ENCODE measurements at regions not wholly inside any gene's neighbourhood (a gene's known extent, or its start where the extent isn't known, plus 50 kb on each side); places are given as distances from the start of the nearest gene placed in this dataset.
"Not testable (repeated sequence)": the region's sequence is repeated elsewhere in the genome, so short reads cannot be mapped to it uniquely, and the experiment has no call there.

DNA sequence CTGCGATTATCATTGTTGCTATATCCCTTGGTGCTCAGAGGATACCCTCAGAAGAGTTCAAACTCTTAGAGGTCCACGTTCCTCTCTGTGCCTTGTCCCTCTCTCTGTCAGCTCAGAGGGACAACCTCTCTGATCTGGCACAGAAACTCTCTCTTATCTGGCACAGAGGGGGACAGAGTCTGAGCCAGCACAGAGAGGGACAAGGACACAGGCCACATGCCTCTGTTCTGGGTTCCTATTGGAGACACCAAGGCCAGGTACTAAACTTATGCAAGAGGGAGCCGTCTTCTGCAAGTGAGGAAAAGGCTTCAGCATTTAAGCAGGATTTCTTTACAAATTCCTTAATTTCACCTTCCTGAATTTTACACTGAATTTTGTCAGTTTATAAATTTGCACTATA, 565.2 kb downstream of the TOX3 start:
- H3K9me3 Mint-ChIP-seq, result peaks cover under 1% of the 10 kb centered on the region
- H3K27ac Mint-ChIP-seq, result peak overlapping the region; percentile 42
- no peaks in the 10 kb centered on the region for H3K36me3 Mint-ChIP-seq (ENCODE audit: low read depth)
- no peak overlapping the region for H3K4me3 Mint-ChIP-seq
- H3K27me3 Mint-ChIP-seq (ENCODE audit: low read depth, poor library complexity), result no peaks in the 10 kb centered on the region
- TF ChIP-seq CTCF (IDR thresholded peaks at IDR 0.05), result no peak
- no peak for DNase-seq
- H3K4me1 Mint-ChIP-seq, result peaks cover 41% of the 10 kb centered on the region

DNA sequence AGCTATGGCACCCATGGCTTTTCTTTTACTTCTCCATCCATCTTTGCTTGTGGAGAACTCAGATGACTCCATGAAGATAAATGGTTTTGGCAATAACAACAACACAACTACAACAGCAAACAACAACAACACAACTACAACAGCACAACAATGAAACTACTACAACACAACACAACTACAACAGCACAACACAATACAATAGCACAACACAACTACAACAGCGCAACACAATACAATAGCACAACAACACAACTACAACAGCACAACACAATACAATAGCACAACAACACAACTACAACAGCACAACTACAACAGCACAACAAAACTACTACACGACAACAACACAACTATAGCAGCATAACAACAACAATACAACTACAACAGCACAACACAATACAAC, 569.4 kb downstream of the TOX3 start:
- not testable (repeated sequence) for H3K9me3 Mint-ChIP-seq; H3K36me3 Mint-ChIP-seq (ENCODE audit: low read depth); H3K27me3 Mint-ChIP-seq (ENCODE audit: low read depth, poor library complexity); H3K4me3 Mint-ChIP-seq; DNase-seq; H3K27ac Mint-ChIP-seq
- H3K4me1 Mint-ChIP-seq, result peaks cover 23% of the 10 kb centered on the region

GRCh38 chr16:51971184-51971583, 575.8 kb downstream of the TOX3 start:
- peaks cover 45% of the 10 kb centered on the region for H3K4me1 Mint-ChIP-seq
- no peak overlapping the region for H3K4me3 Mint-ChIP-seq
- H3K27ac Mint-ChIP-seq, result no peak overlapping the region
- H3K9me3 Mint-ChIP-seq, result no peaks in the 10 kb centered on the region
- DNase-seq, result peak; percentile 38
- TF ChIP-seq CTCF (IDR thresholded peaks at IDR 0.05), result peak; percentile 62
- H3K36me3 Mint-ChIP-seq (ENCODE audit: low read depth), result no peaks in the 10 kb centered on the region
- peaks cover 3% of the 10 kb centered on the region for H3K27me3 Mint-ChIP-seq (ENCODE audit: low read depth, poor library complexity)

DNA sequence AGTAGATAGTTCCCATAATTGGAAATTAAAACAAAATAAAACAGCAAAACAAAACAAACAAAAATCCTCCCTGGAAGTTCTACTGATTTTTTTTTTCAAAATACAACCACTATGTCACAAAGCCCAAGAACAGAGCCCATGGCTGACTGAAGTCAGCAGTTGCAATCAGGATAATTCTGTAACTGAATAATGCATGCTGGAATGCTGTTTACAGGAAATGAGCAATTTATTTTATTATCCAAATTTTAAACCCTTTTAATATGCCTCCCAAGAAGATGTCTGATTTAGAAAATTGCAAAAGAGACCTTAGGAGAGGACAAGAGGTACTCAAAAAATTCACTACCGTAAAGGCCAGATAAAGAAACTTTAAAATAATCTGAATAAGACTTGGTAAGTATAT, 578.2 kb downstream of the TOX3 start:
- TF ChIP-seq CTCF (IDR thresholded peaks at IDR 0.05), result no peak
- Mint-ChIP-seq H3K27me3 (ENCODE audit: low read depth, poor library complexity) (peaks cover 3% of the 10 kb centered on the region), H3K9me3 (no peaks in the 10 kb centered on the region), H3K4me1 (peaks cover 50% of the 10 kb centered on the region), H3K27ac (no peak overlapping the region), H3K4me3 (peak overlapping the region; percentile 2), H3K36me3 (ENCODE audit: low read depth) (no peaks in the 10 kb centered on the region)
- DNase-seq, result no peak

GRCh38 chr16:51967646-51968045, 579.3 kb downstream of the TOX3 start:
- peaks cover 50% of the 10 kb centered on the region for H3K4me1 Mint-ChIP-seq
- peak overlapping the region; percentile 29 for H3K4me3 Mint-ChIP-seq
- DNase-seq, result peak; percentile 15
- H3K27me3 Mint-ChIP-seq (ENCODE audit: low read depth, poor library complexity), result peaks cover 3% of the 10 kb centered on the region
- H3K9me3 Mint-ChIP-seq, result no peaks in the 10 kb centered on the region
- no peak for TF ChIP-seq CTCF (IDR thresholded peaks at IDR 0.05)
- H3K36me3 Mint-ChIP-seq (ENCODE audit: low read depth), result no peaks in the 10 kb centered on the region
- H3K27ac Mint-ChIP-seq, result no peak overlapping the region

DNA sequence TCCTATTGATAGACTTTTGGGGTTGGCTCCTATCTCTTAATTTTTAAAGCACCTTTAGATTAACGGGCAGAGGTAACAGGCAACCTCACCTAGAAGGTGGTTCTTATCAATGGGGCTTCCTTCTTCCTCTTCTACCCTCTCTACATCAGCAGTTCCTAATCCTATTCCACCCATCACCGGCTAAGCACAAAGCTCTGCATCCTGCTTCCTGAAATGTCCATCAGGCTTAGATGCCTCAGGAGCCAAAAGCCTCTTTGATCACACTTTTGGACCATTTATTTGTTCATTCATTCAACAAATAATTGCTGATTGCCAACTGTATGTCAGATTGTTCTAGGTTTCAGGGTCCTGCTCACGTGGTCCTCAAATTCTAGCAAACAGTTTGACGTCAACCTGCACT, 586.0 kb downstream of the TOX3 start:
- Mint-ChIP-seq H3K36me3 (ENCODE audit: low read depth) (no peaks in the 10 kb centered on the region), H3K4me3 (no peak overlapping the region), H3K27me3 (ENCODE audit: low read depth, poor library complexity) (peaks cover 2% of the 10 kb centered on the region), H3K9me3 (no peaks in the 10 kb centered on the region), H3K4me1 (peaks cover 10% of the 10 kb centered on the region), H3K27ac (no peak overlapping the region)
- TF ChIP-seq CTCF (IDR thresholded peaks at IDR 0.05), result no peak
- no peak for DNase-seq
